A549 (cell line): ENCODE measurements at regions not wholly inside any gene's neighbourhood (a gene's known extent, or its start where the extent isn't known, plus 50 kb on each side); places are given as distances from the start of the nearest gene placed in this dataset.

Experiments used
- CTCF ChIP-seq: fragments of >200 bp; sonication (Bioruptor Twin); formaldehyde crosslinking; IDR thresholded peaks from 3 replicates; pipeline ENCODE4 v1.5.1; 2016
- EHMT2 ChIP-seq: fragments of 200-600 bp; sonication (generic); IDR thresholded peaks from 2 replicates; pipeline ENCODE4 v1.6.1; 2016; ENCODE audit warnings: antibody characterized with exemption, low read depth, mild to moderate bottlenecking, moderate library complexity
- GATA3 ChIP-seq: IDR thresholded peaks from 2 replicates; pipeline ENCODE4 v1.6.1; 2012; ENCODE audit warnings: borderline replicate concordance
- PHF8 ChIP-seq: fragments of 200-600 bp; sonication (generic); IDR thresholded peaks from 2 replicates; pipeline ENCODE4 v1.6.1; 2016; ENCODE audit warnings: low read depth, mild to moderate bottlenecking, antibody characterized with exemption, moderate library complexity, borderline replicate concordance
- POLR2A ChIP-seq: IDR thresholded peaks from 2 replicates; pipeline ENCODE4 v1.6.1; 2012; ENCODE audit warnings: mild to moderate bottlenecking, low read length
- ZFP36 ChIP-seq: fragments of 450-650 bp; IDR thresholded peaks from 2 replicates; pipeline ENCODE4 v1.6.1; 2014; ENCODE audit warnings: borderline replicate concordance; ENCODE audit not compliant: partially characterized antibody

GRCh38 chr6:12356431-12356830, 66.3 kb downstream of the EDN1 start:
- TF ChIP-seq ZFP36 (no peak), PHF8 (no peak), POLR2A (no peak), CTCF (no peak), EHMT2 (no peak), GATA3 (no peak)
